Endothelial cell of umbilical vein (primary cell): ENCODE measurements at regions not wholly inside any gene's neighbourhood (a gene's known extent, or its start where the extent isn't known, plus 50 kb on each side); places are given as distances from the start of the nearest gene placed in this dataset.

Source experiments
- BruUV-seq: library from RNA; stranded (reverse); fragments of 400-500 nt; replicated peaks from 2 replicates; lab custom pipeline; 2021; lab: Mats Ljungman, UMichigan
- CTCF ChIA-PET: fragments of 300-600, 350-600 bp; sonication (Branson Sonifier 250); formaldehyde crosslinking; loops from one replicate; lab custom pipeline; 2021; ENCODE audit warnings: antibody characterized with exemption, inconsistent platforms; lab: Charles Lee
- POLR2A ChIA-PET: fragments of 300-600, 350-600 bp; sonication (Branson Sonifier 250); formaldehyde crosslinking; loops from one replicate; lab custom pipeline; 2021; ENCODE audit warnings: antibody characterized with exemption, inconsistent platforms; lab: Charles Lee
- DNase-seq: peaks from one replicate; pipeline ENCODE4 v3.0.0-alpha.2; 2011; ENCODE audit warnings: low read depth, low spot score
- FAIRE-seq: peaks from 2 replicates; lab custom pipeline; 2011; peaks lifted over from hg19 to GRCh38; lab: Jason Lieb, UNC
- H2AFZ ChIP-seq: 2 replicates; pipeline ENCODE4 v1.6.0; 2012; ENCODE audit warnings: low read depth, low read length, control low read depth, inconsistent platforms
- H3K27ac ChIP-seq: 2 replicates; pipeline ENCODE4 v1.5.1; 2011; ENCODE audit warnings: low read depth, mild to moderate bottlenecking, control low read depth, low read length, moderate library complexity; ENCODE audit not compliant: insufficient read depth
- H3K27me3 ChIP-seq, 2 experiments: 2 replicates each; pipeline versions ENCODE4 v1.6.0 to v1.6.1; 2011; ENCODE audit warnings: low read length in 2 of 2, mixed read lengths in 1 of 2; ENCODE audit not compliant: control insufficient read depth in 2 of 2, insufficient read depth in 2 of 2
- H3K36me3 ChIP-seq, 2 experiments: 2 replicates in 1 of 2; 3 replicates in 1 of 2; pipeline ENCODE4 v1.5.1; 2011; ENCODE audit warnings: low read length in 2 of 2, mild to moderate bottlenecking in 1 of 2, moderate library complexity in 1 of 2; ENCODE audit not compliant: control insufficient read depth in 2 of 2, insufficient read depth in 2 of 2; ENCODE audit errors: extremely low read depth in 1 of 2
- H3K4me1 ChIP-seq: 3 replicates; pipeline ENCODE4 v1.5.1; 2011; ENCODE audit warnings: mild to moderate bottlenecking, low read length; ENCODE audit not compliant: control insufficient read depth, insufficient read depth; ENCODE audit errors: extremely low read depth
- H3K4me2 ChIP-seq: 2 replicates; pipeline ENCODE4 v1.6.1; 2011; ENCODE audit warnings: low read length, control low read depth, mixed read lengths; ENCODE audit not compliant: insufficient read depth
- H3K4me3 ChIP-seq, 3 experiments: fragments of 200-600 bp in 1 of 3; sonication (generic), shearing (Covaris generic) in 1 of 3; replicated peaks in 1 of 3; 2 replicates each; pipeline ENCODE4 v1.5.1; 2011 to 2016; ENCODE audit warnings: control low read depth in 3 of 3, low read length in 3 of 3, mild to moderate bottlenecking in 2 of 3, inconsistent platforms in 1 of 3, low read depth in 1 of 3, moderate library complexity in 1 of 3; ENCODE audit not compliant: insufficient read depth in 1 of 3
- H3K79me2 ChIP-seq: 2 replicates; pipeline ENCODE4 v1.6.0; 2012; ENCODE audit warnings: low read length, inconsistent platforms; ENCODE audit not compliant: control insufficient read depth, insufficient read depth
- H3K9ac ChIP-seq: replicated peaks from 2 replicates; pipeline ENCODE3; 2011; ENCODE audit warnings: low read length, control low read depth; ENCODE audit not compliant: insufficient read depth; ENCODE audit errors: extremely low read depth
- H3K9me1 ChIP-seq: replicated peaks from 3 replicates; pipeline ENCODE4 v1.6.0; 2011; ENCODE audit warnings: mild to moderate bottlenecking, low read length; ENCODE audit not compliant: control insufficient read depth, insufficient read depth; ENCODE audit errors: extremely low read depth
- H3K9me3 ChIP-seq: replicated peaks from 2 replicates; pipeline ENCODE4 v1.5.1; 2012; ENCODE audit warnings: low read length, inconsistent platforms; ENCODE audit not compliant: control insufficient read depth, insufficient read depth
- H4K20me1 ChIP-seq: replicated peaks from 2 replicates; pipeline ENCODE3; 2011; ENCODE audit warnings: mild to moderate bottlenecking, low read length; ENCODE audit not compliant: control insufficient read depth, insufficient read depth; ENCODE audit errors: extremely low read depth
- CTCF ChIP-seq, 2 donors: IDR thresholded peaks; 1 replicate in 1 of 2; 2 replicates in 1 of 2; pipeline ENCODE4 v1.5.1; 2011; ENCODE audit warnings: low read length in 2 of 2, mild to moderate bottlenecking in 2 of 2, moderate library complexity in 2 of 2, control low read depth in 1 of 2, inconsistent platforms in 1 of 2, low read depth in 1 of 2; ENCODE audit not compliant: insufficient read depth in 1 of 2; ENCODE audit errors: extremely low read depth in 1 of 2
- EZH2 ChIP-seq: IDR thresholded peaks from 2 replicates; pipeline ENCODE4 v1.6.1; 2012; ENCODE audit warnings: borderline replicate concordance, low read depth, mild to moderate bottlenecking, moderate library complexity, low read length, inconsistent platforms; ENCODE audit not compliant: severe bottlenecking
- FOS ChIP-seq: IDR thresholded peaks from 2 replicates; pipeline ENCODE4 v1.6.1; 2011; ENCODE audit warnings: mild to moderate bottlenecking, low read length, moderate library complexity, borderline replicate concordance; ENCODE audit not compliant: insufficient read depth
- GATA2 ChIP-seq: IDR thresholded peaks from 2 replicates; pipeline ENCODE4 v1.7.0; 2011; ENCODE audit warnings: low read depth, mild to moderate bottlenecking, moderate library complexity, mixed read lengths, low read length; ENCODE audit not compliant: insufficient read length, insufficient read depth
- JUN ChIP-seq: IDR thresholded peaks from 2 replicates; pipeline ENCODE4 v1.6.1; 2011; ENCODE audit warnings: borderline replicate concordance, low read depth; ENCODE audit not compliant: insufficient read length, insufficient read depth
- MAX ChIP-seq: IDR thresholded peaks from 2 replicates; pipeline ENCODE4 v1.6.1; 2011; ENCODE audit not compliant: insufficient read depth, insufficient read length
- MYC ChIP-seq: IDR thresholded peaks from one replicate; pipeline ENCODE4 v1.6.1; 2011; ENCODE audit warnings: mild to moderate bottlenecking, low read depth, low read length
- POLR2A ChIP-seq: IDR thresholded peaks from 2 replicates; pipeline ENCODE4 v1.6.1; 2012; ENCODE audit warnings: low read depth, mild to moderate bottlenecking, control low read depth, low read length
- POLR2AphosphoS5 ChIP-seq: IDR thresholded peaks from 2 replicates; pipeline ENCODE4 v1.6.1; 2012; ENCODE audit warnings: low read depth, mild to moderate bottlenecking, control low read depth, low read length, moderate library complexity; ENCODE audit not compliant: insufficient read depth
- dilution Hi-C: fragments of 300-500 bp; cut with MboI; formaldehyde crosslinking; loops from one replicate; pipeline ENCODE4 v1.15.0; 2019; ENCODE audit warnings: low sequenced_read_pairs; ENCODE audit not compliant: extremely low pct_ligation_motif_present
- intact Hi-C: fragments of 100-400 bp; cut with micrococcal nuclease; formaldehyde crosslinking; loops from one replicate; pipeline ENCODE4 v1.10.0; 2022

GRCh38 chr6:40319124-40319523 is 268.0 kb downstream of the LRFN2 start:
- Histone ChIP-seq H3K36me3 (no peaks in the 10 kb centered on the region), H3K79me2 (no peaks in the 10 kb centered on the region), H3K4me3 (no peak overlapping the region), H3K9me1 (no peaks in the 10 kb centered on the region), H3K9ac (no peak overlapping the region), H3K4me1 (no peaks in the 10 kb centered on the region), H3K9me3 (no peaks in the 10 kb centered on the region), H2AFZ (no peak overlapping the region), H4K20me1 (no peaks in the 10 kb centered on the region), H3K27me3 (no peaks in the 10 kb centered on the region), H3K4me2 (no peak overlapping the region), H3K27ac (no peak overlapping the region)
- no peak for TF ChIP-seq CTCF (IDR thresholded peaks at IDR 0.05; ENCODE audit: extremely low read depth in 1 of 2, insufficient read depth in 1 of 2, low read depth in 1 of 2, low read length in 2 of 2)
- no peak for TF ChIP-seq POLR2AphosphoS5
- no peak for TF ChIP-seq JUN
- TF ChIP-seq EZH2, result no peak
- no peak for TF ChIP-seq FOS
- TF ChIP-seq MYC, result no peak
- TF ChIP-seq GATA2, result no peak
- no peak for TF ChIP-seq MAX
- no peak for TF ChIP-seq POLR2A
- CTCF ChIA-PET, result no interaction called here
- intact Hi-C loops, result no loop called here
- DNase-seq (no peak), FAIRE-seq (no peak)
- BruUV-seq, result no TSS peak
- POLR2A ChIA-PET, result no interaction called here
- dilution Hi-C loops, result no loop called here
